KMS-11 (cell line): ENCODE measurements at regions not wholly inside any gene's neighbourhood (a gene's known extent, or its start where the extent isn't known, plus 50 kb on each side); places are given as distances from the start of the nearest gene placed in this dataset.

ENCODE experiments used
- H2AFZ ChIP-seq: fragments of 200-600 bp; sonication (generic); 2 replicates; pipeline ENCODE4 v1.6.1; 2016; ENCODE audit warnings: antibody characterized with exemption, mixed run types, low read depth
- H3K27ac ChIP-seq: fragments of 200-600 bp; sonication (generic); 2 replicates; pipeline ENCODE4 v1.6.1; 2016; ENCODE audit warnings: mild to moderate bottlenecking, mixed run types
- H3K27me3 ChIP-seq: fragments of 200-600 bp; sonication (generic); 2 replicates; pipeline ENCODE4 v1.6.1; 2017; ENCODE audit warnings: mild to moderate bottlenecking, low read depth, mixed run types, moderate library complexity; ENCODE audit not compliant: insufficient read depth
- H3K36me3 ChIP-seq: fragments of 200-600 bp; sonication (generic); 2 replicates; pipeline ENCODE4 v1.6.1; 2017; ENCODE audit warnings: mild to moderate bottlenecking, mixed run types; ENCODE audit not compliant: insufficient read depth
- H3K4me1 ChIP-seq: fragments of 200-600 bp; sonication (generic); 2 replicates; pipeline ENCODE4 v1.6.1; 2016; ENCODE audit warnings: mild to moderate bottlenecking, low read depth, mixed run types; ENCODE audit not compliant: poor library complexity, severe bottlenecking
- H3K4me2 ChIP-seq: fragments of 200-600 bp; sonication (generic); 2 replicates; pipeline ENCODE4 v1.7.0; 2016; ENCODE audit warnings: mild to moderate bottlenecking, mixed run types
- H3K4me3 ChIP-seq: fragments of 200-600 bp; sonication (generic); IDR thresholded peaks from 2 replicates; pipeline ENCODE4 v1.6.1; 2017; ENCODE audit warnings: low read depth, low read length, mixed read lengths; ENCODE audit not compliant: insufficient read depth
- H3K79me2 ChIP-seq: fragments of 200-600 bp; sonication (generic); 2 replicates; pipeline ENCODE4 v1.6.1; 2016; ENCODE audit warnings: low read depth, mixed run types; ENCODE audit not compliant: insufficient read depth
- H3K9ac ChIP-seq: fragments of 200-600 bp; sonication (generic); 2 replicates; pipeline ENCODE4 v1.6.1; 2016; ENCODE audit warnings: mild to moderate bottlenecking, mixed run types
- H4K20me1 ChIP-seq: fragments of 200-600 bp; sonication (generic); 2 replicates; pipeline ENCODE4 v1.6.1; 2016; ENCODE audit warnings: mild to moderate bottlenecking, mixed run types; ENCODE audit not compliant: insufficient read depth
- CTCF ChIP-seq: fragments of 200-600 bp; sonication (generic); conservative IDR thresholded peaks from 2 replicates; pipeline ENCODE4 v1.6.1; 2017; ENCODE audit warnings: low read depth, mild to moderate bottlenecking, antibody characterized with exemption, low read length, moderate library complexity, mixed read lengths

DNA sequence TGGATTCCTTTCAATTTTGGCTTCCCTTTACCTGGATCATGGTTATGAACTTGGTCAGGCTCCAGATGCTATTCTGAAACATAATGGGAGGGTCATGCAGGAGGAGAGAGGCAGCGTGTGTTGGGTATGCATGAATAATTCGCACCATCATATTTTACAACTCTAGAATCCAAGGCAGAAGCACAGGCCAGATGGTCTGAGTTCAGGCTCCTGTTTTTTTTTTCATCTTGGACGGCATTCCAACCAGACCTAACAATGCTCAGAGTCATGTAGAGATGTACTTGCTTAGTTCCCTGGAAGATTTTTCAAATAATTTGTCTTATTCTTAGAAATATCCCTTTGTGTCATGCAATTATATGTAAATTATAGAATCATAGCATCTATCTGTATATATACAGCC, 393.5 kb downstream of the JRKL start:
- H3K36me3 ChIP-seq: no peaks in the 10 kb centered on the region
- H3K27me3 ChIP-seq: no peaks in the 10 kb centered on the region
- H3K9ac ChIP-seq: no peak overlapping the region
- H3K27ac ChIP-seq: no peak overlapping the region
- H3K79me2 ChIP-seq: no peaks in the 10 kb centered on the region
- H3K4me2 ChIP-seq: no peak overlapping the region
- H3K4me1 ChIP-seq: no peaks in the 10 kb centered on the region
- TF ChIP-seq CTCF: no peak
- H3K4me3 ChIP-seq: no peak overlapping the region
- no peaks in the 10 kb centered on the region for H4K20me1 ChIP-seq
- no peak overlapping the region for H2AFZ ChIP-seq

DNA sequence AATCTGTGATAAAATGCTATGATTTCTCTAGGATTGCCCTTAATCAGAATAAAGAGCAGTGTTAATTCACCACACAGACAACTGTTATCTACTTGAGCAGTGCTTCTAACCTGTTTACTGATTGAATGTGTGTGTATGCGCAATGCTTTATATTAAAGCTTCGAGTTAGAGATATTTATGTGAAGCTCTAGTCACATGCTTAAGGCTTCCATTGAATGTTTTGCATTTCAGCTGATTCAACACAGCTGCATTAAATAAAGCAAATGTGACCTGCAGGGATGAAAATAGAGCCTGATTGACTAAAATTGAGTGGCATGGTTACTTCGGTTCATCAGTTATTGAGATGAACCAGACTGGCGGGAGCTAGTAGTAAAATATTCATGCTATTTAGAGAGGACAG, 395.3 kb downstream of the JRKL start:
- H3K4me3 ChIP-seq: no peak overlapping the region
- no peak overlapping the region for H3K9ac ChIP-seq
- H3K36me3 ChIP-seq: no peaks in the 10 kb centered on the region
- H3K27me3 ChIP-seq: no peaks in the 10 kb centered on the region
- no peak overlapping the region for H2AFZ ChIP-seq
- TF ChIP-seq CTCF: no peak
- H3K79me2 ChIP-seq: no peaks in the 10 kb centered on the region
- H4K20me1 ChIP-seq: no peaks in the 10 kb centered on the region
- H3K4me2 ChIP-seq: no peak overlapping the region
- no peak overlapping the region for H3K27ac ChIP-seq
- H3K4me1 ChIP-seq: no peaks in the 10 kb centered on the region

GRCh38 chr11:96794152-96794551, 404.3 kb downstream of the JRKL start:
- H4K20me1 ChIP-seq: no peaks in the 10 kb centered on the region
- H3K36me3 ChIP-seq: no peaks in the 10 kb centered on the region
- no peak overlapping the region for H3K4me3 ChIP-seq
- H2AFZ ChIP-seq: no peak overlapping the region
- H3K79me2 ChIP-seq: no peaks in the 10 kb centered on the region
- TF ChIP-seq CTCF: no peak
- H3K4me2 ChIP-seq: no peak overlapping the region
- no peaks in the 10 kb centered on the region for H3K27me3 ChIP-seq
- H3K27ac ChIP-seq: no peak overlapping the region
- peaks cover 3% of the 10 kb centered on the region for H3K4me1 ChIP-seq
- H3K9ac ChIP-seq: no peak overlapping the region

DNA sequence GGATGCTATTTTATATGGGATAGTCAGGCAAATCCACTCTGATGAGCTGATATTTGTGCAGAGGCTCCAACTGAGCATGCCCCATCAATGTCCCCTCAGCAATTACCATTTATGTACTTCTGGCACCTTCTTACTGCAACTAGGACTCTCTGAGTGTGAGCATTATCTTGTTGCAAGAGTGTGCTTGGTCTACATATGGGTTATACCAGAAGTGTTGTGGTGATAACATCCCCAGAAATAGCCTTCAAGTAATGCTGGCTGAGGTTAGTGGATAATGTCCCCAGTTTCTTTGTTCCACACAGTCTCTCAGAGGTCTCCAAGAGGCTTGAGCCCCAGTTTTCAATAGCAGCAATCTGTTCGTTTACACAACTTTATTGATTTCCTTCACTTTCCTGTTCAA, 408.6 kb downstream of the JRKL start:
- Histone ChIP-seq H3K27me3 (no peaks in the 10 kb centered on the region), H3K9ac (no peak overlapping the region), H3K4me1 (peaks cover 3% of the 10 kb centered on the region), H3K27ac (no peak overlapping the region), H2AFZ (peak overlapping the region; percentile 30; the same call in 1 of the 2 replicates), H3K4me3 (no peak overlapping the region), H4K20me1 (no peaks in the 10 kb centered on the region), H3K4me2 (no peak overlapping the region), H3K79me2 (no peaks in the 10 kb centered on the region), H3K36me3 (no peaks in the 10 kb centered on the region)
- no peak for TF ChIP-seq CTCF

DNA sequence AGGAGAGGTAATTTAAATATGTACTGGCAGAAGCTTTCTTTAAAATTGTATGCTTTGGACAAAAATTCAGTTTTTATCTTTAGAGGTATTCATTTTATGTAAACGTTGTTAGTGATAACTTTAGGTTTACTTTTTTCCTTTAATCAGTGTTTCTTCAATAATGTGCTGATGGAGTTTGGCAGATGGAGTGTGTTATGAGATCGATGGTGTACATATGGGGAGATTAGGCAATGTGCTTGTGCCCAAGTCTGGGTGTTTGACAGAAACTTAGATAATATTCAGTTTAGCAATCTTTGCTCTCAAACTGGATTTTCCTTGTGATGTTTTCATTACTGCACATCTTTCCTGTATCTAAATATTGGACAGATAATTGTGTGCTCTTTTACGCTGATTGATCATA, 425.4 kb downstream of the JRKL start:
- no peak for TF ChIP-seq CTCF
- H3K9ac ChIP-seq: no peak overlapping the region

More for the DNA sequence above, 425.4 kb downstream of the JRKL start:
- Histone ChIP-seq H3K79me2 (no peaks in the 10 kb centered on the region), H3K4me1 (no peaks in the 10 kb centered on the region), H4K20me1 (no peaks in the 10 kb centered on the region), H3K36me3 (no peaks in the 10 kb centered on the region), H3K27me3 (no peaks in the 10 kb centered on the region), H2AFZ (no peak overlapping the region), H3K4me3 (no peak overlapping the region), H3K4me2 (no peak overlapping the region), H3K27ac (no peak overlapping the region)
